ENCODE measurements at regions not wholly inside any gene's neighbourhood (a gene's known extent, or its start where the extent isn't known, plus 50 kb on each side); places are given as distances from the start of the nearest gene placed in this dataset.
"Not testable (repeated sequence)": the region's sequence is repeated elsewhere in the genome, so short reads cannot be mapped to it uniquely, and the experiment has no call there.

GRCh38 chrY:21701951-21702350 is 167.3 kb downstream of the RBMY1A1 start:
- WGBS = 57% methylated on average over 1 of the region's 1 CpG
- DNase-seq (ENCODE audit: low spot score); H3K27me3 ChIP-seq (replicated peaks; ENCODE audit: insufficient read depth); H3K36me3 ChIP-seq; H3K4me3 ChIP-seq; H3K27ac ChIP-seq; H3K9me3 ChIP-seq; H3K4me1 ChIP-seq (replicated peaks); intact Hi-C loops (cut with DNase I): not testable (repeated sequence)

- H3K27me3 ChIP-seq (replicated peaks; ENCODE audit: insufficient read depth); H3K27ac ChIP-seq; H3K9me3 ChIP-seq; H3K36me3 ChIP-seq; H3K4me1 ChIP-seq (replicated peaks); intact Hi-C loops (cut with DNase I); H3K4me3 ChIP-seq: not testable (repeated sequence)
- WGBS = 24% methylated on average over 5 of the region's 5 CpGs
- peak; percentile 3 for DNase-seq (ENCODE audit: low spot score)
Observed at GRCh38 chrY:21702927-21703326, 168.2 kb downstream of the RBMY1A1 start.

GRCh38 chrY:21705309-21705708 is 170.6 kb downstream of the RBMY1A1 start:
- no peak overlapping the region for H3K27ac ChIP-seq
- no peaks in the 10 kb centered on the region for H3K9me3 ChIP-seq
- H3K36me3 ChIP-seq = no peaks in the 10 kb centered on the region
- TF ChIP-seq POLR2AphosphoS5 (IDR thresholded peaks at IDR 0.05) (peak; percentile 10), POLR2A (IDR thresholded peaks at IDR 0.05) (no peak)
- H3K4me3 ChIP-seq = no peak overlapping the region
- intact Hi-C loops (cut with DNase I) = no loop called here
- no peaks in the 10 kb centered on the region for H3K27me3 ChIP-seq (replicated peaks; ENCODE audit: insufficient read depth)
- no peaks in the 10 kb centered on the region for H3K4me1 ChIP-seq (replicated peaks)
- DNase-seq (ENCODE audit: low spot score) = no peak

- intact Hi-C loops (cut with DNase I); H3K9me3 ChIP-seq; H3K36me3 ChIP-seq; H3K4me3 ChIP-seq; H3K27me3 ChIP-seq (replicated peaks; ENCODE audit: insufficient read depth); DNase-seq (ENCODE audit: low spot score); H3K4me1 ChIP-seq (replicated peaks); H3K27ac ChIP-seq: not testable (repeated sequence)
- WGBS = 27% methylated on average over 2 of the region's 3 CpGs
Observed at GRCh38 chrY:21706611-21707010, 171.9 kb downstream of the RBMY1A1 start.

GRCh38 chrY:21735489-21736060 is 158.8 kb downstream of the RBMY1D start:
- H3K4me1 ChIP-seq (replicated peaks); DNase-seq (ENCODE audit: low spot score); H3K36me3 ChIP-seq; H3K4me3 ChIP-seq; intact Hi-C loops (cut with DNase I); H3K27ac ChIP-seq; H3K27me3 ChIP-seq (replicated peaks; ENCODE audit: insufficient read depth); H3K9me3 ChIP-seq: not testable (repeated sequence)
- no CpG with 5 or more reads among the region's 2 CpGs for WGBS

- H3K27me3 ChIP-seq (replicated peaks; ENCODE audit: insufficient read depth); DNase-seq (ENCODE audit: low spot score); H3K4me1 ChIP-seq (replicated peaks); H3K36me3 ChIP-seq; H3K4me3 ChIP-seq; intact Hi-C loops (cut with DNase I); H3K27ac ChIP-seq; H3K9me3 ChIP-seq: not testable (repeated sequence)
- no CpG with 5 or more reads among the region's 5 CpGs for WGBS
Observed at GRCh38 chrY:21744998-21745397, 149.3 kb downstream of the RBMY1D start.

- DNase-seq (ENCODE audit: low spot score); intact Hi-C loops (cut with DNase I); H3K9me3 ChIP-seq; H3K36me3 ChIP-seq; H3K4me3 ChIP-seq; H3K27me3 ChIP-seq (replicated peaks; ENCODE audit: insufficient read depth); H3K27ac ChIP-seq; H3K4me1 ChIP-seq (replicated peaks): not testable (repeated sequence)
- no CpG with 5 or more reads among the region's 5 CpGs for WGBS
Observed at GRCh38 chrY:21760243-21760642, 134.1 kb downstream of the RBMY1D start.

GRCh38 chrY:21767824-21768223 is 126.5 kb downstream of the RBMY1D start:
- H3K9me3 ChIP-seq; DNase-seq (ENCODE audit: low spot score); H3K4me3 ChIP-seq; H3K27ac ChIP-seq; intact Hi-C loops (cut with DNase I); H3K36me3 ChIP-seq; H3K4me1 ChIP-seq (replicated peaks); H3K27me3 ChIP-seq (replicated peaks; ENCODE audit: insufficient read depth): not testable (repeated sequence)
- no CpG with 5 or more reads among the region's 1 CpG for WGBS

GRCh38 chrY:21782174-21782860 is 112.0 kb downstream of the RBMY1D start:
- intact Hi-C loops (cut with DNase I); H3K9me3 ChIP-seq; H3K36me3 ChIP-seq; H3K4me1 ChIP-seq (replicated peaks); H3K27me3 ChIP-seq (replicated peaks; ENCODE audit: insufficient read depth); H3K4me3 ChIP-seq; DNase-seq (ENCODE audit: low spot score); H3K27ac ChIP-seq: not testable (repeated sequence)
- no CpG with 5 or more reads among the region's 4 CpGs for WGBS
